GM18505 (cell line): ENCODE measurements at regions not wholly inside any gene's neighbourhood (a gene's known extent, or its start where the extent isn't known, plus 50 kb on each side); places are given as distances from the start of the nearest gene placed in this dataset.

Experiments
- ATAC-seq: cut with Tn5 transposase; IDR thresholded peaks from one replicate; pipeline ENCODE4 v1.9.1; 2021; ENCODE audit not compliant: unreplicated experiment
- POLR2A ChIP-seq: IDR thresholded peaks from 4 replicates; pipeline ENCODE4 v1.6.1; 2011; ENCODE audit warnings: borderline replicate concordance; ENCODE audit not compliant: insufficient read depth, insufficient read length; ENCODE audit errors: extremely low read depth

DNA sequence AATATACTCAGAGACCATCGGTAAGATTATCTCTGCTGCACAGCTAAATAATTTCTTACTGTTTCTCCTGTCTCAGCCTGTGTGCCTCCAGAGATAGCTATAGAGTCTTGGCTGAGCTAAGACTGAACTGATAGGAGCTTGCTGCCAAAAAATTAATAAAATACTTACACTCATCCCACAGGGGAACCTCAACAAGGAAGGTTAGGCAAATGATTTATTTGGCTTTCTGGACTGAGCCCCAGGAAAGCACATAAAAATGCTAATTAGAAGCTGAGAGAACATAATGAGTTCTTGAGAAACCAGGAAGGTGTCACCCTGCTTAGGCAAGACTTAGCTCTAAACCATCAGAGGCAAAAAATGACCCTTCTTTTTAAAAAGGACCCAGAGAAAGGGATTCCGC is 534.5 kb downstream of the TNS3 start:
- TF ChIP-seq POLR2A, result no peak
- no peak for ATAC-seq

DNA sequence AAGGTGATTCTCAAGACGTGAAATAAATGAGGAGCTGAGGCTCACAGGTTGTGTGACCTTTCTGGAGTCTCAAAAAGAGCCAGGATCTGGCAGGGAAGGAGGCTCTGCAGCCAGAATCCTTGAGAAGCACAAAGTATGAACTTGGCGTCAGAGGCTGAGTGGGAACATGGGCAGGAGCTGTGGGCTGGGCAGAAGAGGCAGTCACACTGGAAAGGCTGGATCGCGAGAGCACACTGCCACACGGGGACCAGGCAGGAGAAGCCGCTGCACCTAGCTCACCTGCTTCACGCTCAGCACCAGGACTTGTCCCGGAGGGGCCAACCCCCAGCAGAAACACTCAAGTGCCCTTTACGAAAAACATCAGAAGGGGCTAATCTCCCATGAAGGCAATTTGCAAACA is 535.0 kb downstream of the TNS3 start:
- TF ChIP-seq POLR2A, result no peak
- no peak for ATAC-seq

DNA sequence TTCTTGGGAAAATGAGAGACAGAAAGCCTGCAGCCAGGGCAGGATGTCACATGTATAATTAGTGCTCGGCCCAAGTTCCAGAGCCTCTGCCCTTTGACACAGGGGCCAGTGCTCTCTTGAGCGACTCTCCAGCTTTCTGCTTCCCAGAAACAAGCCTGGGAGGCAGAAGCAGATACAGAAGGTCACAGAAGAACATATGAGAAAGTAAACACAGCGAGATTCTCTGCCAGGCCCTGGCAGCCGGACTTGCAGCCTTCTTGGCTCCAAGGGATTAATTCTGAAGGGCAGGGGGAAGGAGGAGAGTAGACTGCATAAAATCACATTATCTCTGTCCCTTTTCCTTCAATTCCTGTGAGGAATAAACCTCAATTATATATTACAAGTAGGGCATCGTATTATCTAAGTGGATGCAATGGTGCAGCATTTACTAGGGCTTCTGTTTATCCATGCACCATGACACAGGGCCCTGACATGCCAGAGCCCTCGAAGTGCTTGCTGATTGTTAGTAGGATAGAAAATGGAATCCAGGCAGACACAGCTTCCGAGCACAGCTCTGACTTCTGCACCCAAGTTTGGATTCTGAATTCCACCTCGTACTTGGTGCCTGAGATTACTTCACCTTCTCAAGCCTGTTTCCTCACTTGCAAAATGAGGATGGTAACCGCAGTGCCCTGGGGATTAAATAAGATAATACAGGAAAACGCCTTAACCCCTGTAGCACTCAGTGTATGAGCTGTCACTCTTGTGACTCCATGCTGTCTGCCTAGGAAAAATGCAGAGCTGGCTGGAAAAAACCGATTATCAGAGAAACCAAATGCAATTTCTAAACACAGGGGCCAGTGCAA is 536.5 kb downstream of the TNS3 start:
- no peak for TF ChIP-seq POLR2A
- no peak for ATAC-seq

DNA sequence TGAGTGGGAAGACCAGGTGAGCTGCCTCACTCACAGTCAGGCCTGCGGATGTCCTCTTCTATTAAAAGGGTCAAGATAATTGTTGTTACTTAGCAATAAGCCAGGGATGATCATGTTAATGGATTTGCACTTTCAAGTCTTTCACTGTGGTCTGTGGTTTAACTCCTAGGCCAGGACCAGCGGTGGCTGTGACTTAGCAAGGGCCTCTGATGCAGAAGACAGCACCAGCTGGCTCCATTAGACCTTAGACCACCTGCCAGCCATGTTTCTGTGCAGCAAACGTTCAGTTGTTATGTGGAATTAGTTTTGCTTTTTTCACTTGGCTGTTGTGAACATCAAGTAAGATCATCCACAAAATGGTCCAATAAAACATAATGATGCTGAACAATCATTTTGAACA is 537.3 kb downstream of the TNS3 start:
- TF ChIP-seq POLR2A, result no peak
- no peak for ATAC-seq

DNA sequence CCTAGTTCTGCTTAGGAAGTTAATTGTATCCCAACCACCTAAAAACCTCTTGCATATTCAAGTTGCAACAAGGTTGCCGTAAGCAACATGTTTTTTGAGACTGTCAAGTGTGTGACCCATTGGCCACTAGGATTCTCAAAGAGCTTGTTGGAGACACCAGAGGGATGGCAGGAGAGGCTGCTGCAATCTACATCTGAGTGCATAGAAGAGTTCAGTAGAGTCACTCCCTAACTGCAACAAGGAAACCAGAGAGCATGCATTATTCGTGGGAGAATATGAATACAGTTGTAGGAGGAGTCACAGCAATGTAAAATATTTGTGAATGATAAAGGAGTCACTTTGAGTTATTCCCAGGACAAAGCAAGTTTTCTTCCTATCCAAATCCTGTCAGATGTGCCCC is 538.6 kb downstream of the TNS3 start:
- ATAC-seq, result no peak

DNA sequence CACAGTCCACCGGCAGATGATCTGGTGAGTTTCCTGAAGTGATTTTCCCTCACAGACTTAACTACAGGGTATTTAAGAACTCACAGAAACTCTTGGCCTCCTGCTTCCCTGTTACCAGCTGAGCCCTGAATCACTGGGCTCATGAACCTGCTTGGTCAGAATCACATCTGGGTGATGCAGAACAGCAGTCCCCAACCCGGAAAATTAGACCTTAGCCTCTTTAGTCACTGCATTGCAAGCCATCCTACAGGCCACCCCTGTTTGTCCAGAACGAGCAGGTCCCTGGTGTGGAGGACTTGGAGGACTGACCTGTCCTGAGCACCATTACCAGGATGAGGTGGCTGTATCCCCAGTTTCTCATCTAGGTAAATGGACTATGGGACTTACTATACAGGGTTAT is 539.2 kb downstream of the TNS3 start:
- TF ChIP-seq POLR2A, result no peak

More for the DNA sequence above, 538.6 kb downstream of the TNS3 start:
- no peak for TF ChIP-seq POLR2A

GRCh38 chr7:47040795-47041347 is 541.0 kb downstream of the TNS3 start:
- TF ChIP-seq POLR2A, result no peak
- ATAC-seq, result no peak

More for the DNA sequence above, 539.2 kb downstream of the TNS3 start:
- no peak for ATAC-seq

- no peak for ATAC-seq
- no peak for TF ChIP-seq POLR2A
Observed at GRCh38 chr7:47039904-47040303, 542.0 kb downstream of the TNS3 start.

- TF ChIP-seq POLR2A, result no peak
- ATAC-seq, result no peak
Observed at GRCh38 chr7:47039089-47039648, 542.7 kb downstream of the TNS3 start.

DNA sequence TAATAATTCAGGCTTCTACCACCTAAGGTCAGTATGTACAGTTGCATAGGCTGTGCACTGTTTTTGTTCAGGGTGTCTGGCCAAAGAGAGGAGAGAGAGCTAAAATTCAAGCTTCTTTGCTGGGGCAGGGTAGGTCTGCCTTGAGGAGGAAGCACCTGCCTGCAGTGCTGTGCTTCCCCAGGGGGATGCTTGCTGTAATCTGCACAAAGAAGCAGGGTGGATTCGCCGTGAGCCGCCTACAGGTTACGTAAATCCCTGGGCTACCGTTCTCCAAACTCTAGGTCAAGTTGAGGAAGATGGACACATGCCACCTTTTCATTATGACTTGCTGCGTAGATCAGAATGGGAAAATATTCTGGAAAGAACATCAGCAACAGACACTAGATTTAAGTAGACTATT is 543.3 kb downstream of the TNS3 start:
- TF ChIP-seq POLR2A, result no peak
- no peak for ATAC-seq

DNA sequence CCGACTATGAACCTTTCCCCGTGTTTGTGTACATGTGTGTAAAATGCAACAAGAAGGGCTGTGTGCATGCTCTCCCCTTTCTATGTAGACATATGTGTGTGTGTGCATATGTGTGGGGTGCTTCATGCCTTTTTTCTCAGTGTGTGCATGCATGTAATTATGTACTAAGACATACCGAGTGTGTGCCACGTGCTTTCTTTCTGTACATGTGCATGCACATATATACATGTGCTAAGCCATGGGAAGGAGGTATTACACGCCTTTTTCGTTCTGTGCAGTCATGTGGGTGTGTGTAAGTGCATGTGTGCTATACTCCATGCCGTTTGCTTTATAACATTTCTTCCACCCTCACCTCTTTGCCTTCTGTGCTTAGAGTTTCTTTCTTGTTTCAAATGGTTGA is 544.3 kb downstream of the TNS3 start:
- no peak for ATAC-seq
- TF ChIP-seq POLR2A, result no peak

DNA sequence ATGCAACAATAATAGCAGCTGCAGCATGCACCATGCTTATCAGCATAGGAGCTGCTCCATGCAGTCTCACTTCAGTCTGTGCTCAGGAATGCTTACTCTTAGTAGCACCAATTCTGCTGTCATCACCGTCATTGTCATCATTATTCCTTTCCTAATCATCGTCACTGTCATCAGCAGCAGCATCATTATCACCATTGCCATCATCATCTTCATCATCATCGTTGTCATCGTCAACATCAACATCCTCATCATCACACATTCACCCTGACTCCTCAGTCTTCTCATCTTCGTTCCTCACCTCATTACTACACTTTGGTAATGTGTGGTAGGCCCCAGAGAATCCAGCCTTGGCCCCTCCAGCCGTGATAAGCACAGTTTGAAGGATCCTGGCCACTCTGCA is 545.0 kb downstream of the TNS3 start:
- TF ChIP-seq POLR2A, result no peak
- ATAC-seq, result no peak

- no peak for ATAC-seq
- no peak for TF ChIP-seq POLR2A
Observed at GRCh38 chr7:47035522-47035921, 546.4 kb downstream of the TNS3 start.

- TF ChIP-seq POLR2A, result no peak
- ATAC-seq, result no peak
Observed at GRCh38 chr7:47034180-47034579, 547.7 kb downstream of the TNS3 start.

GRCh38 chr7:47032536-47032908 is 549.4 kb downstream of the TNS3 start:
- ATAC-seq, result no peak
- TF ChIP-seq POLR2A, result no peak
